ENCODE measurements at regions not wholly inside any gene's neighbourhood (a gene's known extent, or its start where the extent isn't known, plus 50 kb on each side); places are given as distances from the start of the nearest gene placed in this dataset.
A peak's percentile ranks its signal among the peaks of the same experiment; 100 is the strongest.
"Not testable (repeated sequence)": the region's sequence is repeated elsewhere in the genome, so short reads cannot be mapped to it uniquely, and the experiment has no call there.

GRCh38 chr10:31124852-31125251, 93.2 kb upstream of the ZNF438 start:
- no peak for DNase-seq

- DNase-seq: no peak
Observed at GRCh38 chr10:31125789-31126188, 94.1 kb upstream of the ZNF438 start.

DNA sequence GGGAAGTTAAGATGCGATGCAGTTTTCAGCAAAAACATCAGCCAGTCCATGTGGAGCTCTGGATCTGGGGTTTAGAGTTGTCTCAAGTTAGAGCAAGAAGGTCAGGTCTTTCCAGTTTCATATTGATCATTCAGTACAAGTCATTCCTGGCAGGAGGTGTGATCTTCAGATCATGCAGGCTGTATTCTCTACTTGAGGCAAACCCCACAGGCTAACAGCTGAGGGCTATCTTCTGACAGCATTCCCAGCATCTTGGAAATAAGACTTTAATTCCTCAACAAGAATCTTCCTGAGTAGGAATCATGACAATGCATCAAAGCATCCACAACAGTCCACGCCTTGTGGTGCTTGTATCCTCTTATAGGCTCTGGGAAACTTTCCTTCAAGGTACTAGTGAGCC, 94.9 kb upstream of the ZNF438 start:
- no peak for DNase-seq

- DNase-seq: no peak
Observed at GRCh38 chr10:31128536-31128935, 96.9 kb upstream of the ZNF438 start.

DNA sequence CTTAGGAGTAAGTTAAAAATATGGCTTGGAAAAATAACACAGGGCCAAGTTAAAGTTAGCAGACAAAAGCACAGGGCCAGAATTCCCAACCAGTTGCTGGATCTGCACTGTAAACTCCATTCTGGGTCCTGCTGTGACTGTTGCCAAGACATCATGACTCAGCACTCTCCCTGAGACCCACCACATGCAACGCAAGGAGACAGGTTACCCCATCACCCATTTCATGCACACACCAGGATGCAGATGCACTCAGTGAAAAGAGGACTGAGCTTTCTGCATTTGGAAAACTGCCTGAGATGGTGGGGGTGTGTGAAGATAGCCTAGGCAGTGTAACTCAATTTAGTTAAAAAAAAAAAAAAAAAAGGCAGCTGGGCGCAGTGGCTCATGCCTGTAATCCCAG, 97.6 kb upstream of the ZNF438 start:
- DNase-seq: no peak

DNA sequence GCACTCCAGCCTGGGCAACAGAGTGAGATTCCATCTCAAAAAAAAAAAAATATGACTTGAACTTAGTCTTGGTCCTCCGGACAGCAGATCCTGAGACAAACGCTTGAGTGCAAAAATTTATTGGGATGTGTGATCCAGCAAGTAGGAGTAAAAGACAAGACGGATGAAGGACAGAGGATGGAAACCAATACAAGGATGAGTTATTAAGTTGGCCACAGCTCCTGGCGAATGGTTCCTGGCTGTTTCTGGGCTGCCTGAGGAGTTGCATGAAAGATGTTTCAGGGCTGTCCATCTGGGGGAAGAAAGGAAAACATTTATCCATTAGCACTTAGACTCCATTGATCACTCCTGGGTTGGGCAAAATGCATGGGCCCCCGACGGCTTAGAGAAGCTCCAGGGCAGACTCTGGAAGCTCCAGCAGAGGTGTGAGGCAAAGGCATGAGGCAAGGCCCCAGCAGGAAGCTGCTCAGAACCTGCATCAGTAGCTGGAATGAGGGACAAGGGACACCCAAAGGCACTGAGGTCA, 98.3 kb upstream of the ZNF438 start:
- DNase-seq: no peak

DNA sequence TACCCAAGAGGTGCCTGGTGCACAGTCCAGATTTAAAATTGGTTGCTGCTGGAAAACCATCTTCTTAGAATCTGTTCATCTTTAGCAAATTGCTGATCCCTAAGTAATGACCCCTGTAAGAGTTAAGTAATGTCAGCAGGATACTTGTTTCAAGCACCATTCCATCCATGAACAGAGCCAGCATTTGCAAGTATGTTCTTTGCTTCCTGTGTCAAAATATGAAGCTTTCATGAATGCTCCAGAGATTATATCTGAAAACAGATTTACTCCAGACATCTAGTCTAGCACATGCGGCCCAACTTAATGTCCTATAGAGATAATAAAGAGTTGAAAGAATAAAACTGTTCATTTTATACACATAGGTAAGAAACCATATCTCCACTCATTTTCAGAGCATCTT, 98.7 kb upstream of the ZNF438 start:
- DNase-seq: no peak

- DNase-seq: no peak
Observed at GRCh38 chr10:31131251-31131650, 99.6 kb upstream of the ZNF438 start.

- DNase-seq: no peak
Observed at GRCh38 chr10:31132681-31133244, 101.1 kb upstream of the ZNF438 start.

- no peak for DNase-seq
Observed at GRCh38 chr10:31133251-31133791, 101.7 kb upstream of the ZNF438 start.

- DNase-seq: peak; percentile 39 to 56 (median 44)
Observed at GRCh38 chr10:31133792-31134310, 102.2 kb upstream of the ZNF438 start.

DNA sequence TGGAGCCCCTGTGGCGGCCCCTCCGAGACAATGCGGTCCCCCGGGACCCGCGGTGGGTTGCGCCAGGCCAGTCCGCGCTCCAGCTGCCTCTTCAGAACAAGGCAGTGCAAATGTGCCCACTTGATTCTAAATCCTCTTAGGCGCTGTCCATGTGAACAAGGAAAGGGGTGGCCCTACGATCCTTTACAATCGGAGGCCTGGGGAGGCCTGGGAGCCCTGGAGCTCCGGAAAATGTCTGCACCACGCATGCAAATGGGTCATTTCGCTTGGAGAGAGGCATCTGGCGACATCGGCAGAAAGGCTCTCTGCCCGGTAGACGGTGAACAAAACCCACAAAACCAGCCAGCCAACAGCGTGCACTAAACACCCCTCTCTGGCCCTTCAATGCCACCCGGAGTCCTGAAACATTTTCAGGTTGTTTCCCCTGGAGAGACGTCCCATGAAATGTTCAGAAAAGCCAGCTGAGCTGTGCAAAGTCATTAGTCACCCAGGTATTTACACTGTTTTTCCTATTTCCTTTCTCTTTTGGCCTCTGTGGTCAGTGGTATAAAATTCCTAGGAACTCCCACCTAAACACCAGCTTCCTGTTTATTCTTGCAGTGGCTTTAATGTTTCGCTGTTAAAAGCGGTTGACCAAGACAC, 102.8 kb upstream of the ZNF438 start:
- no peak for DNase-seq

- no peak for DNase-seq
Observed at GRCh38 chr10:31135171-31135570, 103.5 kb upstream of the ZNF438 start.

GRCh38 chr10:31135791-31136190, 104.1 kb upstream of the ZNF438 start:
- not testable (repeated sequence) for DNase-seq

DNA sequence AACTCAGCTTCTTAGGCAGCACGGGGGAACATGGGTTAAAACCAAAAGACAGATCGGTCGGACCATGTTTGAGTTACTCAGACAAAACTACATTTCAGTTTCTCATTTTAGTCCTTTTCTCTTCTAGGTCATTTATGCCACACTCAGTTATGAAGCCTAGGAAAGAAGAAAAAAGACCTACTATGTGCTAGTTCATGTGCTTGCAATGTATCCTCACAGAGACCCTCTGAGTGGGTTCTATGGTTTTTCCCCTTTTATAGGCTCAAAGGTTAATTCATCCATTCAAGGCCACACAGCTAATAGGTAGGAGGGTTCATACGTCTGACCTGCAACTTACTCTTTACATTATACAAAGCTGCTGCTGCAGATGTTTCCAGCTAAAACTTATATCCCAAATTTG, 104.7 kb upstream of the ZNF438 start:
- DNase-seq: no peak

GRCh38 chr10:31136930-31137885, 105.5 kb upstream of the ZNF438 start:
- DNase-seq: no peak

DNA sequence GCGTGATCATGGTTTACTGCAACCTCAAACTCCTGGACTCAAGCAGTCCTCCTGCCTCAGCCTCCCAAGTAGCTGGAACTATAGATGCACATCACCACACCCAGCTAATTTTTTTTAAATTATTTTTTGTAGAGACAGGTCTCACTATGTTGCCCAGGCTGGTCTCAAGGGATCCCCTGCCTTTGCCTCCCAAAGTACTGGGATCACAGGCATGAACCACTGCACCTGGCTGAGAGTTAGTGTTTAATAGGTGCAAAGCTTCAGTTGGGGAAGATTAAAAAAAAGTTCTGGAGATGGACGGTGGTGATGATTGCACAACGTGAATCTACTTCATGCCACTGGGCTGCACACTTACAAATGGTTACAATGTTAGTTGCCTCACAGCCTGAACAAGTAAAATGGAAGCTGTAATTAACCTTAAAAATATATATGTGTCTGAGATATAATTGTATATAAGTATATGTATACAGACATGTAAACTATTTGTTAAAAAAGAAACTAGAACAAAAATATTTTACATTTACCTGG, 106.4 kb upstream of the ZNF438 start:
- no peak for DNase-seq

DNA sequence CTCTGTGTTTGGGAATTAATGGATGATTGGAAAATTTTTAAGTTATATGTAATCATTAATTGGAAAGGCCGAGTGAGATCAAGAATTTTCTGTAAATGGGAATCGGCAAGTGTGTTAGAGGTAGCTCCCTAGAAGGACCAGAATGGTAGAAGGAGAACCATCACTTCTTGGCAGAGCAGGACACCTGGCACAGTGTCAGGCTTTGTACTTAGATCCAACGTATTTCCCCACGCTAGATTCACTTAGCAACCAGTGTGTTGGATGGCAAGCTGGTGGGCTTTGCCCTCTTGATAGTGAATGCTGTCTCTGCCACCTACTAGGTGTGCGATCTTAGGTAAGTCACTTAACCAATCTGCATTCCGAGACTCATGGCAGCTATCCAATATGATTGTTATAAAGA, 107.8 kb upstream of the ZNF438 start:
- DNase-seq: no peak

DNA sequence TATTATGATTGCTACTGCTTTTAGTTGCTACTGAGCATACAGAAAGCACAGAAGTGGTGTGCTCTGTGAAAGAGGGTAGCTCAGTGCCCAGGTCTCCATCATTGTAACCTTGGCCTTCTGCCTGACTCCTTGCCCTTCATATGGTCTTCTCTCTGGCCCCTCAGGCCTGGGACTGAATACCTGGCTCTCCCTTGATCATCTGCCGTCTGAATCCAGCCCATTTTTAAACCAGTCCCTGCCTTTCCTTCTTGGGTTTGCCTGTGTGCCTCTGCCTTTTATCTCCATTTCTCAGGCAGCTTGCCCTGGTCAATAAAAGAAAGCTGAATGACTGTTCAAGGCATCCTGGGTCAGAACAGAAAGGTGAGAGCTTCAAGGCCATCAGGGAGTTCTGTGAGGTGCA, 109.1 kb upstream of the ZNF438 start:
- DNase-seq: no peak

DNA sequence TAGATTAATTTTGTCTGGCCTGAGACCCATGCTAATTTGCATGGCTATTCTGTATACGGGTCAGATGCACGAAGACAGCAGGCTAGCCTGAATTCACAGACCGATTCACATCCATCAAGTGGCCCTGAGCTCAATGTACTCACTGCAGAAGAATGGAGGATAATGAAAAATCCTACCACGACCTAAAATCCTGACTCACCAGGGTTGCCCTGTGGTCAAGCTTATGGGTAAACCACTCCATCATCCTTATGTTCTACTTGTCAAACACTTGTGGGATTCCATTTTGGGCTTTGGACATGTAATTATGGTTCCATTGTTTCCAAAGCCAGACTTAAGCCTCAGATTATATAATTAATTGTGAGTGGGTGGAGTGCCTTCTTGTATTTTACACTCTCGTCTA, 110.4 kb upstream of the ZNF438 start:
- DNase-seq: no peak

- no peak for DNase-seq
Observed at GRCh38 chr10:31143331-31143935, 111.8 kb upstream of the ZNF438 start.

DNA sequence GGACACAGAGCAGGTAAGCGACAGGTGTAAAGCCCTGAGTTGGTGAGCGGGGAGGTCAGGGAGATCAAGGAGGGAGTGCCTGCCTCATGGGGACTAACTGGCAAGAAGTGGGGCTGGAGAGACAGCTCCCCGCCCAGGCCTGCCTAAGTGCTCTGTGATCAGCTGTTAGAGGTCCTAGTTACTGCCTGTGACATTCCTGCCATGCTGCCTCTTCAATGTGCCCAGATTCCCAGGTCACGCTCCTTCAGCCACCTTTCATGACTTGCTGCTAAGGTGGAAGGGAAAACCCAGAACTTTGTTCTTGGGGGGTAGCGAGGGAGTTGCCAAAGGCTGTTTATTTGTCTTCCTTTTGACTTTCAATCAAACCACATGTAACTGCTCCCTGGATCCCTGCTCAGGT, 114.3 kb upstream of the ZNF438 start:
- no peak for DNase-seq

All from activated CD4-positive, CD25-positive, alpha-beta regulatory T cell (primary cell).